Rectal smooth muscle tissue (tissue), 1 donor: ENCODE measurements at regions not wholly inside any gene's neighbourhood (a gene's known extent, or its start where the extent isn't known, plus 50 kb on each side); places are given as distances from the start of the nearest gene placed in this dataset.
"Not testable (repeated sequence)": the region's sequence is repeated elsewhere in the genome, so short reads cannot be mapped to it uniquely, and the experiment has no call there.

Experiments
- H3K27ac ChIP-seq: one replicate; pipeline ENCODE4 v1.7.0; 2013; ENCODE audit warnings: low read depth, low read length, inconsistent platforms
- H3K27me3 ChIP-seq: one replicate; pipeline ENCODE4 v1.7.0; 2013; ENCODE audit warnings: low read length; ENCODE audit not compliant: control insufficient read depth, insufficient read depth
- H3K36me3 ChIP-seq: one replicate; pipeline ENCODE4 v1.7.0; 2013; ENCODE audit warnings: low read length; ENCODE audit not compliant: control insufficient read depth, insufficient read depth
- H3K4me1 ChIP-seq: one replicate; pipeline ENCODE4 v1.7.0; 2013; ENCODE audit warnings: low read length; ENCODE audit not compliant: control insufficient read depth, insufficient read depth
- H3K4me3 ChIP-seq: one replicate; pipeline ENCODE4 v1.7.0; 2013; ENCODE audit warnings: low read length
- H3K9ac ChIP-seq: one replicate; pipeline ENCODE4 v1.7.0; 2013; ENCODE audit warnings: low read length

GRCh38 chrX:45986081-45986480 lies 559.1 kb downstream of the ZNF674 start:
- H3K27me3 ChIP-seq, result no peaks in the 10 kb centered on the region

GRCh38 chrX:45982958-45983727 lies 562.1 kb downstream of the ZNF674 start:
- H3K27me3 ChIP-seq, H3K36me3 ChIP-seq, H3K27ac ChIP-seq, H3K4me3 ChIP-seq, H3K9ac ChIP-seq, H3K4me1 ChIP-seq: not testable (repeated sequence)

More at GRCh38 chrX:45986081-45986480, 559.1 kb downstream of the ZNF674 start:
- Histone ChIP-seq H3K4me3 (no peak overlapping the region), H3K4me1 (no peaks in the 10 kb centered on the region), H3K9ac (no peak overlapping the region), H3K36me3 (no peaks in the 10 kb centered on the region), H3K27ac (no peak overlapping the region)

GRCh38 chrX:45980726-45981125 lies 564.5 kb downstream of the ZNF674 start:
- Histone ChIP-seq H3K36me3 (no peaks in the 10 kb centered on the region), H3K4me3 (no peak overlapping the region), H3K4me1 (no peaks in the 10 kb centered on the region), H3K27me3 (no peaks in the 10 kb centered on the region), H3K9ac (no peak overlapping the region), H3K27ac (no peak overlapping the region)

- Histone ChIP-seq H3K4me1 (no peaks in the 10 kb centered on the region), H3K27me3 (no peaks in the 10 kb centered on the region), H3K9ac (no peak overlapping the region), H3K4me3 (no peak overlapping the region), H3K27ac (no peak overlapping the region), H3K36me3 (no peaks in the 10 kb centered on the region)
Measured at GRCh38 chrX:45975633-45976032, 569.6 kb downstream of the ZNF674 start.

- Histone ChIP-seq H3K27ac (no peak overlapping the region), H3K4me3 (no peak overlapping the region), H3K9ac (no peak overlapping the region), H3K36me3 (no peaks in the 10 kb centered on the region), H3K27me3 (no peaks in the 10 kb centered on the region), H3K4me1 (no peaks in the 10 kb centered on the region)
Measured at GRCh38 chrX:45972636-45973035, 572.6 kb downstream of the ZNF674 start.

GRCh38 chrX:45959567-45959966 lies 585.7 kb downstream of the ZNF674 start:
- Histone ChIP-seq H3K27me3 (peaks cover 2% of the 10 kb centered on the region), H3K9ac (no peak overlapping the region), H3K36me3 (no peaks in the 10 kb centered on the region), H3K4me1 (no peaks in the 10 kb centered on the region), H3K27ac (no peak overlapping the region), H3K4me3 (no peak overlapping the region)

GRCh38 chrX:45956191-45956870 lies 588.9 kb downstream of the ZNF674 start:
- Histone ChIP-seq H3K4me1 (no peaks in the 10 kb centered on the region), H3K4me3 (no peak overlapping the region), H3K27me3 (peaks cover 2% of the 10 kb centered on the region), H3K27ac (no peak overlapping the region), H3K9ac (no peak overlapping the region), H3K36me3 (no peaks in the 10 kb centered on the region)

- no peaks in the 10 kb centered on the region for H3K36me3 ChIP-seq
- H3K4me1 ChIP-seq, result no peaks in the 10 kb centered on the region
- H3K27ac ChIP-seq, result no peak overlapping the region
- no peak overlapping the region for H3K4me3 ChIP-seq
- H3K27me3 ChIP-seq, result peaks cover 2% of the 10 kb centered on the region
- no peak overlapping the region for H3K9ac ChIP-seq
Measured at GRCh38 chrX:45955661-45956060, 589.6 kb downstream of the ZNF674 start.

- no peaks in the 10 kb centered on the region for H3K36me3 ChIP-seq
- no peaks in the 10 kb centered on the region for H3K4me1 ChIP-seq
- H3K27ac ChIP-seq, result no peak overlapping the region
- peaks cover under 1% of the 10 kb centered on the region for H3K27me3 ChIP-seq
- H3K4me3 ChIP-seq, result no peak overlapping the region
- no peak overlapping the region for H3K9ac ChIP-seq
Measured at GRCh38 chrX:45954026-45954425, 591.2 kb downstream of the ZNF674 start.

- H3K27me3 ChIP-seq, result no peaks in the 10 kb centered on the region
- H3K9ac ChIP-seq, result no peak overlapping the region
- no peaks in the 10 kb centered on the region for H3K36me3 ChIP-seq
Measured at GRCh38 chrX:45952030-45952429, 593.2 kb downstream of the ZNF674 start.

GRCh38 chrX:45935408-45935807 lies 609.8 kb downstream of the ZNF674 start:
- no peak overlapping the region for H3K4me3 ChIP-seq
- H3K27ac ChIP-seq, result no peak overlapping the region
- no peaks in the 10 kb centered on the region for H3K36me3 ChIP-seq
- no peak overlapping the region for H3K9ac ChIP-seq
- no peaks in the 10 kb centered on the region for H3K27me3 ChIP-seq
- no peaks in the 10 kb centered on the region for H3K4me1 ChIP-seq

More at GRCh38 chrX:45952030-45952429, 593.2 kb downstream of the ZNF674 start:
- Histone ChIP-seq H3K4me3 (no peak overlapping the region), H3K27ac (no peak overlapping the region), H3K4me1 (no peaks in the 10 kb centered on the region)

GRCh38 chrX:45912316-45912715 lies 632.9 kb downstream of the ZNF674 start:
- Histone ChIP-seq H3K36me3 (no peaks in the 10 kb centered on the region), H3K9ac (no peak overlapping the region), H3K27me3 (peaks cover 4% of the 10 kb centered on the region), H3K4me3 (no peak overlapping the region), H3K27ac (no peak overlapping the region), H3K4me1 (no peaks in the 10 kb centered on the region)

GRCh38 chrX:45907786-45908185 lies 637.4 kb downstream of the ZNF674 start:
- H3K27me3 ChIP-seq, result peaks cover 6% of the 10 kb centered on the region

More at GRCh38 chrX:45907786-45908185, 637.4 kb downstream of the ZNF674 start:
- Histone ChIP-seq H3K4me3 (no peak overlapping the region), H3K27ac (no peak overlapping the region), H3K36me3 (no peaks in the 10 kb centered on the region), H3K9ac (no peak overlapping the region), H3K4me1 (no peaks in the 10 kb centered on the region)
